RWPE1 (cell line): ENCODE measurements at regions not wholly inside any gene's neighbourhood (a gene's known extent, or its start where the extent isn't known, plus 50 kb on each side); places are given as distances from the start of the nearest gene placed in this dataset.

ENCODE experiments used
- CTCF ChIA-PET: fragments of 350-600 bp; sonication (Branson Sonifier 250); formaldehyde crosslinking; extraction: SDS; loops from one replicate; lab custom pipeline; 2021; lab: Yijun Ruan, JAX
- POLR2A ChIA-PET: fragments of 400-600 bp; formaldehyde crosslinking; extraction: SDS; loops from one replicate; lab custom pipeline; 2020; ENCODE audit warnings: antibody characterized with exemption; ENCODE audit not compliant: low non-redundant PET; lab: Yijun Ruan, JAX
- DNase-seq: peaks from one replicate; pipeline ENCODE4 v3.0.0; 2012; ENCODE audit warnings: low spot score
- H3K27ac ChIP-seq: fragments of 450-650 bp; 2 replicates; pipeline ENCODE4 v1.5.1; 2017
- TF ChIP-seq, protein P1 (sequence below): fragments of 450-650 bp; conservative IDR thresholded peaks from 2 replicates; pipeline ENCODE4 v1.5.1; 2017; ENCODE audit warnings: low read depth, mild to moderate bottlenecking

DNA sequence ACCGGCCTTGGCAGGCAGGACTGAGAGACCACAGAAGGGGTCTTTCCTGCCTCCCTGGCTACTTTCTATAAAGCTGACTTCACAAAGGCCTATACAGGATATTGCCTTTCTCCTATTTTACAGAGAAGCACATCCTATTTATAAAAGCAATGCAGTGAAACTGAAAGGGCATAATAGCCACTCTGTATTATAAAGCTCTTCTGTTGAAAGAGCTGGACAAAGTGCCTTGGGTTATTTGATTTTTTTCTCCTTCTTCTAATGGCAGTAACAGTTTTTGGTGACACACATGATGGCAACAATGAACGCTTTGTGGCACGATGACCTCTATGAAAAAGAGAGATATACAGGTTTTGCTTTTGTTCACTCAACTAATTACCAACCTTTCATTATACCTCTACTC lies 281.1 kb downstream of the ZNF516 start:
- DNase-seq, result no peak
- POLR2A ChIA-PET, result no interaction called here
- no peak overlapping the region for H3K27ac ChIP-seq
- CTCF ChIA-PET, result interaction anchor here (0.7 kb wide), 1 partner anchor 14 kb away, joined by 3 read pairs; no protein-coding TSS in a partner anchor
- TF ChIP-seq, protein P1, sequence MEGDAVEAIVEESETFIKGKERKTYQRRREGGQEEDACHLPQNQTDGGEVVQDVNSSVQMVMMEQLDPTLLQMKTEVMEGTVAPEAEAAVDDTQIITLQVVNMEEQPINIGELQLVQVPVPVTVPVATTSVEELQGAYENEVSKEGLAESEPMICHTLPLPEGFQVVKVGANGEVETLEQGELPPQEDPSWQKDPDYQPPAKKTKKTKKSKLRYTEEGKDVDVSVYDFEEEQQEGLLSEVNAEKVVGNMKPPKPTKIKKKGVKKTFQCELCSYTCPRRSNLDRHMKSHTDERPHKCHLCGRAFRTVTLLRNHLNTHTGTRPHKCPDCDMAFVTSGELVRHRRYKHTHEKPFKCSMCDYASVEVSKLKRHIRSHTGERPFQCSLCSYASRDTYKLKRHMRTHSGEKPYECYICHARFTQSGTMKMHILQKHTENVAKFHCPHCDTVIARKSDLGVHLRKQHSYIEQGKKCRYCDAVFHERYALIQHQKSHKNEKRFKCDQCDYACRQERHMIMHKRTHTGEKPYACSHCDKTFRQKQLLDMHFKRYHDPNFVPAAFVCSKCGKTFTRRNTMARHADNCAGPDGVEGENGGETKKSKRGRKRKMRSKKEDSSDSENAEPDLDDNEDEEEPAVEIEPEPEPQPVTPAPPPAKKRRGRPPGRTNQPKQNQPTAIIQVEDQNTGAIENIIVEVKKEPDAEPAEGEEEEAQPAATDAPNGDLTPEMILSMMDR, result no peak

DNA sequence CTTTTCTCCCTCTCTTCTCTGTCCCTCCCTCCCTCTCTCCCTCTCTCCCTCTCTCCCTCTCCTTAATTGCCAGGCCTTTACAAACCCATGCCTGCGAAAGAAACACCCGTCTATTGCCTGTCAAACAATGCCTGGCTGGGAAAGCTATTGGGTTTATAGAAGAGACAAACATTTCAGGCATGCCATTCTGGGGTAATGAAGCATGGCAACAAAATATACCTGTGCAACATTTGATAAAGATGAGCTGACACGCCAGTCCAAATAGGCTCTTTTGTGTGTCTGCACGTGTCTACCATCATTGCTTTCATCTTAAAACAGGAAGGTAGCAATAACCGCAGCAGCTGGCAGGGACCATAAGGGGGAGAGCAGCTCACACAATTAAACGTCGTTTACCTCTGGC lies 282.1 kb downstream of the ZNF516 start:
- no peak for DNase-seq
- ChIA-PET CTCF (no interaction called here), POLR2A (no interaction called here)
- TF ChIP-seq, protein P1, result no peak
- H3K27ac ChIP-seq, result no peak overlapping the region

GRCh38 chr18:76209597-76209996 lies 285.4 kb downstream of the ZNF516 start:
- H3K27ac ChIP-seq, result no peak overlapping the region
- peak; percentile 59 for DNase-seq
- ChIA-PET POLR2A (no interaction called here), CTCF (no interaction called here)
- TF ChIP-seq, protein P1, result no peak

DNA sequence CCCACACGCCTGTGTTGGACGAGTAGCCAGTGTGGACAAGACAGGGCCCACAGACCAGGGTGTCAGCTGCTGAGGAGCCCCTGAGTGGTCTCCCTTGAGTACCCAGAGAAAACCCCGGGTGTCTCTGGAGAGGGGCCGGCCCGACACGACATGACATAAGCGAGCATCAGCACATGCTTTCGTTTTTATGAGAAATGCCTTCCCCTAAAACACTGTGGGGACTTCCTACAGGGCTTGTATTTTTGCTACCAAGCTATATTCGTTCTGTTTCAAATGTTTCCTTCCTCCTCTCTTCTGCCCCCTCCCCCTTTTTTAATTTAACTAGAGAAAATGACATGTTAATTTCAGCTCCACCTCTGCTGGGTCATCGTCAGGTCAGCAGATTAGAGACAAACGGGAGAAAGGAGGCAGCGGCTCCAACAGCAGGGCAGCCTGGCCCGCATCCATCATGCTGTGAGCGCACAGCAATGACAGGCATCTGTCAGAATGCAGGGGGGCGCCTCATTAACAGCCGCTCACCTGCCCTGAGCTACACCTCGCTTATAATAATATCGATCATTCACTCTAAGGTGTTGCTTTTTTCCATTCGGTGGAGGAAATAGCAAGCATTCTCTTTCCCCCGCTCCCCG lies 286.2 kb downstream of the ZNF516 start:
- TF ChIP-seq, protein P1, result no peak
- ChIA-PET CTCF (no interaction called here), POLR2A (no interaction called here)
- no peak overlapping the region for H3K27ac ChIP-seq
- no peak for DNase-seq

DNA sequence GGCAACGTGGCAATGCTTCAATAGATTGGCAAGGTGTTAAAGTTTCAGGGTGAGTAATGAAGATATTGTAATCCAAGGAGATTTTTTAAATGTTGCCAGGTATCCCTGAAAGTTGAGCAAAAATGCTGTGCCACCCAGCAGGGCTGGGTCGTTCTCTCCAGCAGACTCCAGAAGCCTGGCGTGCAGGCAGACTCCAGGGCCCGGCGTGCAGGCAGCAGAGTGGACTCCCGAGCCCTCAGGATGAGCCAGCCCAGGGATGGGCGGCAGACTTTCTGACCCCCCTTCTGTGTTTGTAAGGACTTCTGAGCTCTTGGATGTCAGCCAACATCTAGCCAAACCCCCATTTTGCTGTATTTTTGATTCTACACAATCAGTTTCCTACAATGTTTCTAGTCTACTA lies 289.1 kb downstream of the ZNF516 start:
- POLR2A ChIA-PET, result no interaction called here
- CTCF ChIA-PET, result no interaction called here
- no peak overlapping the region for H3K27ac ChIP-seq
- DNase-seq, result no peak
- TF ChIP-seq, protein P1, result no peak

- no peak overlapping the region for H3K27ac ChIP-seq
- CTCF ChIA-PET, result no interaction called here
- no peak for DNase-seq
- POLR2A ChIA-PET, result no interaction called here
- TF ChIP-seq, protein P1, result no peak
These were observed 291.5 kb downstream of the ZNF516 start for GRCh38 chr18:76203552-76203951.

- no peak for DNase-seq
- ChIA-PET POLR2A (no interaction called here), CTCF (no interaction called here)
- H3K27ac ChIP-seq, result no peak overlapping the region
- TF ChIP-seq, protein P1, result no peak
These were observed 292.7 kb downstream of the ZNF516 start for GRCh38 chr18:76202322-76202721.
